Jurkat, Clone E6-1 (cell line): ENCODE measurements at regions not wholly inside any gene's neighbourhood (a gene's known extent, or its start where the extent isn't known, plus 50 kb on each side); places are given as distances from the start of the nearest gene placed in this dataset.
A peak's percentile ranks its signal among the peaks of the same experiment; 100 is the strongest.

Experiments used
- DNase-seq: peaks from one replicate; pipeline ENCODE4 v3.0.0-alpha.2; 2011; ENCODE audit warnings: low read depth, low spot score
- H3K4me3 ChIP-seq: 2 replicates; pipeline ENCODE4 v1.5.1; 2011; ENCODE audit warnings: mild to moderate bottlenecking, low read length, control low read depth, moderate library complexity

- no peak for DNase-seq
- H3K4me3 ChIP-seq: no peak overlapping the region
Observed at GRCh38 chr13:30359991-30360390, 52.6 kb upstream of the KATNAL1 start.

DNA sequence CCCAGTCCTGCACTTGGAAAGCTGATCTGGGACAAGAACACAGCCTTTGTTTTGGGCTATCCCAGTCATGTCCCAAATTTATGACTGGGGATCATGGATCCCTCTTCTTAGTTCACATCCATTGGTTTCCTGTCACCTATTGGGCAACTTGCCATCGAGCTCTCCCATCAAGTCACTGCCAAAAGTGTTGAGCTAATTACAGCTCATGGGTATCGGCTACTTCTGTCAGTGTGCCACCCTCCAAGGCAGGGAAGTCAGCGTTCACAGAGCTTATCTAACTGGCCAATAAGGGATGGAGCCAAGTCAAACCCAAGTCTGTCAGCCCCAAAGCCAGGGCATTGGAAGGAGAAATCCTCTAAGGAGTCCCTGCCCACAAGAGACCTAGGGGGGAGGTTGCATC, 53.2 kb upstream of the KATNAL1 start:
- DNase-seq: no peak
- no peak overlapping the region for H3K4me3 ChIP-seq

DNA sequence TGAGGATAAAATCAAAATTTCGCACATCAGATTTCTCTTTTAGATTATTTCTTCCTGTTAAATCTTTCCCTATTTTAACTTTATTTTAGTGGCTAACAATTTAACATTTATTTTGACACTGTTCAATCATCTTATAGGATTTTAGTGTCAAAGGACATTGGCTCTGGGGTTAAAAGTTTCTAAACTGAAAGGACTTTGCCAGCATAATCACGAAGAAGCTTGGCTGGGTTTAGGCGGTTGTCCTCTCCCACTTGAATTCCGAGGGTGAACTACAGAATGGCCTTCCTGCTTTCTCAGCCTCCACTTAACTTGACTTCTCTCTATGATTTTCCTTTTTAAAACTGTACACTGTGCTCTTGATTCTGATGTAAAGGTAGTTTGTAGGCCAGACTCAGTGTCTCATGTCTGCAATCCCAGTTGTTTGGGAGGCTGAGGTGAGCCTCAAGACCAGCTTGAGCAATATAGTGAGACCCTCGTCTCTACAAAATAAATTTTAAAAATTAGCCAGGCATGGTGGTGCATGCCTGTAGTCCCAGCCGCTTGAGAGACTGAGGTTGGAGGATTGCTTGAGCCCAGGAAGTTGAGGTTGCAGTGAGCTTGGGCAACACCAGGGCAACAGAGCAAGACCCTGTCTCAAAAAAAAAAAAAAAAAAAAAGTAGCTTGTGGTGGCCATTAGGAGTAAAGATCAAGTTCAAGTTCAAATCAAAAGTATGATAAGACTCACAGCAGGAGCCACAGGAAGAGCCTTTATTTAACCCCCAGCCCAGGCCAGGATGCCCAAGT, 54.8 kb upstream of the KATNAL1 start:
- DNase-seq: no peak
- no peak overlapping the region for H3K4me3 ChIP-seq

GRCh38 chr13:30362869-30363268, 55.5 kb upstream of the KATNAL1 start:
- no peak overlapping the region for H3K4me3 ChIP-seq
- no peak for DNase-seq

- DNase-seq: no peak
- H3K4me3 ChIP-seq: no peak overlapping the region
Observed at GRCh38 chr13:30363725-30364124, 56.4 kb upstream of the KATNAL1 start.

DNA sequence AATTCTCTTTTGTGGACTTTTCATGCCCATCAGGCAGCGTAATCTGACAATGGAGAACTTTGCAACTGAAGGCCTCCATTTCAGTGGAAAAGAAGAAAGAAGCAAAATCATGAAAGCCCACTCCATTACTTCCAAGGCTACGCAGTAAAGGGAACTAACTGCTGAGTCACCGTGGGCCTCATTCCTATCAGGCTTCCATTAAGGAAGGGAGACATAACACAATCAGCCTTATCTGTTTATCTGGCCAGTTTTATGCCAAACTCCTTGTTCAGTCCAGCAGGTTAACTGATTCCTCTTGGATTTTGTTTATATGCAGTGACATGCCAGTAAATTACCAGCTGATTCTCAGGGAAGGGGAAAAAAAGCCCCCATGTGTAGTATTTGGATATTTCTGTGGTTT, 56.8 kb upstream of the KATNAL1 start:
- no peak for DNase-seq

GRCh38 chr13:30364876-30365275, 57.4 kb upstream of the UBE2L5 start:
- no peak overlapping the region for H3K4me3 ChIP-seq
- DNase-seq: no peak

More for the DNA sequence above, 56.8 kb upstream of the KATNAL1 start:
- no peak overlapping the region for H3K4me3 ChIP-seq

- no peak overlapping the region for H3K4me3 ChIP-seq
- no peak for DNase-seq
Observed at GRCh38 chr13:30366088-30366487, 56.2 kb upstream of the UBE2L5 start.

DNA sequence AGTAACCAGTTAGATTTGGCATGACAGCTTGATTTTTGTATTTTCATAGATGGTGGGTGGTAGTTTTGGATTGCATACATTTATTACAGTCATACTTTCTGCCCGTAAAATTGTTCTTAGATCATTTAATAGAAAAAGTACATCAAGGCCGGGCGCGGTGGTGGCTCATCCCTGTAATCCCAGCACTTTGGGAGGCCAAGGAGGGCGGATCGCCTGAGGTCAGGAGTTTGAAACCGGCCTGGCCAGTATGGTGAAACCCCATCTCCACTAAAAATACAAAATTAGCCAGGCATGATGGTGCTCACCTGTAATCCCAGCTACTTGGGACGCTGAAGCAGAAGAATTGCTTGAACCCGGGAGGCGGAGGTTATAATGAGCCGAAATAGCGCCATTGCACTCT, 55.0 kb upstream of the UBE2L5 start:
- no peak for DNase-seq
- H3K4me3 ChIP-seq: no peak overlapping the region

GRCh38 chr13:30370146-30370545, 52.1 kb upstream of the UBE2L5 start:
- no peak for DNase-seq
- H3K4me3 ChIP-seq: no peak overlapping the region

DNA sequence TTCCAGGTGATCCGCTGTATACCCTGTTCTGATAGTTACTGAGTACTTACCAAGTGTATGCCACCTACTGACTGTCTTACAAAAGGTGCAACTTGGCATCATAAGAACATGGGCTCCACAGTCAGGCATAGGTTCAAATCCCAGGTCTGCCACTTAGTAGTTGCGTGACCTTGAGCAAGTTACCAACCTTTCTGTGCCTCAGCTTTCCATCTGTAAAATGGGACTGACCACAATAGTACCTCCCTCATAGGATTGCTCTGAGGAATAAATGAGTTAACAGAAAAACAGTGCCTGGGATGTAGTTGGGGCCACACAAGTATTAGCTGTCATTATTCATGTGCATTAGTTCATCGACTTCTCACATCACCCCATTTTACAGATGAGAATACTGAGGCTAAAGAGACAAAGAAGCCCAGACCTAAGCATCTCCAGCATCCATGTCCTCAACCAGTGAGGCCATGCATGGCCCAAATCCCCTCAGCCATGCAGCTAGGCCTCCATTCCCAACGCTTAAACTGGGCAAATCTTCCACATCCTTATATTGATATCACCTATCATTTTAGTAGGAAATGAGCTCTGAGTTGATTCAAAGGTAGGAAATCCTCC, 51.3 kb upstream of the UBE2L5 start:
- peak overlapping the region; percentile 40 for H3K4me3 ChIP-seq

DNA sequence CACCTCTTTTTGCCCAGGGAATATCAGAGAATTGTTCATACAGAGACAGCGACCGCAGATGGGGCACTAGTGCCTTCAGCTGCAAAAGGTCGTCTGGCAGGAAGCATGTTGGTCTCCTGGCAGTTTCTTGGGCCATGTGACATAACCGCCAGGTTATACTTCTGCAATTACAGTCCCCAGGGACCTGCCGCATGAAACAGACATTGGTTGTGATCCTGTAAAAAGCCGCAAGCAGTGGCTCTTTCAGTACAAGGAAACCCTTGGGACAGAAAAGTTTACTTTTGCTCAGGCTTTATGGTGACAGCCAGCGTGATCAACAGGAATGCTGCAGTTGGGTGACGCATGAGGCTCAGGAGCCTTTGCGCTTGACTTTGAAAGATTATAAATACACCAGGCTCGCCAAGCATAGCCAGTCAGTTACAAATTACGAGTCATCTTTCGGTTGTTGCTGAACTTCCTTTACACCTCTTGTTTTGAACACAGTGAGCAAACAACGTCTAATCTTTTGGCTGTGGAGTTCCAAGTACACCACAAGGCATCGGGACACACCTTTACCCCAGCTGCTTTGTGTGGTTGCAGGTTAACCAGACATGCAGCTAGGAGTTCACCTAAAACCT, 50.5 kb upstream of the UBE2L5 start:
- peak overlapping the region; percentile 40 for H3K4me3 ChIP-seq
- DNase-seq: peak; percentile 97

More for the DNA sequence above, 51.3 kb upstream of the UBE2L5 start:
- no peak for DNase-seq
